ENCODE measurements at regions not wholly inside any gene's neighbourhood (a gene's known extent, or its start where the extent isn't known, plus 50 kb on each side); places are given as distances from the start of the nearest gene placed in this dataset.

DNA sequence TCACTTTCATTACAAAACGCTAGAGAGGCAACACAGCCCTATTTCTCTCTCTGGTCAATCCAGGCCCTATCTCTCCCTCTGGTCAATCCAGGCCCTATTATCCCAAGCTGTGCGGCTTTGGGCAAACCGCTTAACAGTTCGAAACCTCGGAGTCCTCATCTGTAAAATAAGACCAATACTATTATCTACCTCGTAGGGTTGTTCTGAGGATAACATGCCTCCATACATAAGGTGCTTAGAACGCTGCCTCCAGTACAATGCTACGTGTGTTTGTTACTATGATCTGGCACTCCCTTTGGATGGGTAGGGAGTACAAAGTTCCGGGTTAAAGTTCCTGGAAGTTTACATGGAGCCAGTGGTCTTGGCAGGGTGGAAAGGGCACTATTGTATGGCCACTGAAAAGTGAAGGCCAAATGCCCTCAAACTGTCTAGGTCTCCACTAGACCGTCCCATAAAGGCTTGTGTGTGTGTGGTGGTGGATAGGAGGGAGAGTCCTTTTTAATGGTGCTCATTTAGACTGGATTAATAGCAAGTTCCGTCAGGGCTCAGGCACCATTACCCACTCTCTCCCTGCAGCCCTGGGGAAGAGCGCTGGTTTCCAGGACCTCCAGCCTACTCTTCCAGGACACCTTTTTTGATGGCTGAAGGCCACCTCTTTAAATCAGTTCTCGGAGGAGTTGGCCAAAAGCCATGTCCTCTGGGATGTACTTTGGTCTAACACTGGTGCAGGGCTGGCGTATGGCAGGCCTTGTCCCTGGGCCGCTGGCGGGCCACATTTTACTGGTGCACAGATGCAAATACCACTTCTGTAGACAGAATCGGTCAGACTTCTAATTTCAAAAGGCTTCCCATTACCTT, 75.6 kb upstream of the BCOR start:
- peak in 1 of 2 donors; percentile 4 for DNase-seq (ENCODE audit: low spot score in 2 of 2)
- Histone ChIP-seq H3K27ac (peak overlapping the region; percentile 96), H3K4me3 (peak overlapping the region; percentile 58), H3K4me1 (peaks cover 44% of the 10 kb centered on the region), H3K9me3 (no peaks in the 10 kb centered on the region), H3K27me3 (no peaks in the 10 kb centered on the region), H3K36me3 (no peaks in the 10 kb centered on the region)
- TF ChIP-seq POLR2A (IDR thresholded peaks at IDR 0.05) (no peak), POLR2AphosphoS5 (IDR thresholded peaks at IDR 0.05) (no peak), EP300 (IDR thresholded peaks at IDR 0.05) (no peak)
- TF ChIP-seq, protein P1, sequence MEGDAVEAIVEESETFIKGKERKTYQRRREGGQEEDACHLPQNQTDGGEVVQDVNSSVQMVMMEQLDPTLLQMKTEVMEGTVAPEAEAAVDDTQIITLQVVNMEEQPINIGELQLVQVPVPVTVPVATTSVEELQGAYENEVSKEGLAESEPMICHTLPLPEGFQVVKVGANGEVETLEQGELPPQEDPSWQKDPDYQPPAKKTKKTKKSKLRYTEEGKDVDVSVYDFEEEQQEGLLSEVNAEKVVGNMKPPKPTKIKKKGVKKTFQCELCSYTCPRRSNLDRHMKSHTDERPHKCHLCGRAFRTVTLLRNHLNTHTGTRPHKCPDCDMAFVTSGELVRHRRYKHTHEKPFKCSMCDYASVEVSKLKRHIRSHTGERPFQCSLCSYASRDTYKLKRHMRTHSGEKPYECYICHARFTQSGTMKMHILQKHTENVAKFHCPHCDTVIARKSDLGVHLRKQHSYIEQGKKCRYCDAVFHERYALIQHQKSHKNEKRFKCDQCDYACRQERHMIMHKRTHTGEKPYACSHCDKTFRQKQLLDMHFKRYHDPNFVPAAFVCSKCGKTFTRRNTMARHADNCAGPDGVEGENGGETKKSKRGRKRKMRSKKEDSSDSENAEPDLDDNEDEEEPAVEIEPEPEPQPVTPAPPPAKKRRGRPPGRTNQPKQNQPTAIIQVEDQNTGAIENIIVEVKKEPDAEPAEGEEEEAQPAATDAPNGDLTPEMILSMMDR (IDR thresholded peaks at IDR 0.05), result no peak
- 48% methylated on average over 14 of the region's 17 CpGs for WGBS

DNA sequence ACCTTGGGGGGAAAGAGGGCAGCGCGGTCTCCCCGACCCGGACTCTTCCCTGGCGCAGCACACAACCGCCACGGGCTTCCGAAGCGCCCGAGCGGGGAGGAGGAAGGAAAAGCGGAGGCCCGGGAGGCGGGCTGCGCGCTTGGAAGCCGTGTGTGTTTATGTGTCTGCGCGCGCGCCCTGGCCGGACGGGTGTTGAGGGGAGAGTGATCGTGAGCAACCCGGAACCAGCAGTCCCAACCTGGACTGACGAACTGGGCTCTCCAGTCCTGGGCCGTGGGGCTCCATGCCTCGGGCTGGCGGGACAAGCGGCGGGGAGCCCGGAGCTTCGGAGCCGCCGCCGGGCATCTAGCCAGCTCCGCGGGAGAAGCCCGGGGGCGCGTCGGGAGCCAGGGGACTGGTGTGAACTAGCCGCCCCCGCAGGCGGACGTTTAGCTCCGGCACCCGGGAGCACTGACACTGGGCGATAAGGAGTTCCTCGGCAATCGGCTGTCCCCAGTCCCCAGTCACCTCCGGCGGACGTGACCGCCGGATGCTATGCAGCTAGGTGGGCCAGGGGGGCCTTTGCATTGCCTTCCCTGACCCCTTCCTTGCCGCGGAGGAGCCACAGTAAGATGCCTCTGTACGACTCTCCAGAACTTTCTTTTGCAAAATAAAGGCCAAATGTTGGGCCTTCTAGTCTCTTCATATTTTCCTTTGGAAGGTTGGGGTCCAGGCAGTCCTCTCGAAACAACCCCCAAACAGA, 74.8 kb upstream of the BCOR start:
- Histone ChIP-seq H3K27ac (peak overlapping the region; percentile 84), H3K4me1 (peaks cover 49% of the 10 kb centered on the region), H3K36me3 (no peaks in the 10 kb centered on the region), H3K27me3 (no peaks in the 10 kb centered on the region), H3K9me3 (no peaks in the 10 kb centered on the region), H3K4me3 (peak overlapping the region; percentile 51)
- DNase-seq (ENCODE audit: low spot score in 2 of 2), result peak in 1 of 2 donors; percentile 73
- WGBS, result 41% methylated on average over 6 of the region's 60 CpGs
- TF ChIP-seq POLR2A (IDR thresholded peaks at IDR 0.05) (peak in 1 of 2 donors; percentile 28), POLR2AphosphoS5 (IDR thresholded peaks at IDR 0.05) (no peak), EP300 (IDR thresholded peaks at IDR 0.05) (no peak)
- TF ChIP-seq, protein P1 (IDR thresholded peaks at IDR 0.05), result no peak

DNA sequence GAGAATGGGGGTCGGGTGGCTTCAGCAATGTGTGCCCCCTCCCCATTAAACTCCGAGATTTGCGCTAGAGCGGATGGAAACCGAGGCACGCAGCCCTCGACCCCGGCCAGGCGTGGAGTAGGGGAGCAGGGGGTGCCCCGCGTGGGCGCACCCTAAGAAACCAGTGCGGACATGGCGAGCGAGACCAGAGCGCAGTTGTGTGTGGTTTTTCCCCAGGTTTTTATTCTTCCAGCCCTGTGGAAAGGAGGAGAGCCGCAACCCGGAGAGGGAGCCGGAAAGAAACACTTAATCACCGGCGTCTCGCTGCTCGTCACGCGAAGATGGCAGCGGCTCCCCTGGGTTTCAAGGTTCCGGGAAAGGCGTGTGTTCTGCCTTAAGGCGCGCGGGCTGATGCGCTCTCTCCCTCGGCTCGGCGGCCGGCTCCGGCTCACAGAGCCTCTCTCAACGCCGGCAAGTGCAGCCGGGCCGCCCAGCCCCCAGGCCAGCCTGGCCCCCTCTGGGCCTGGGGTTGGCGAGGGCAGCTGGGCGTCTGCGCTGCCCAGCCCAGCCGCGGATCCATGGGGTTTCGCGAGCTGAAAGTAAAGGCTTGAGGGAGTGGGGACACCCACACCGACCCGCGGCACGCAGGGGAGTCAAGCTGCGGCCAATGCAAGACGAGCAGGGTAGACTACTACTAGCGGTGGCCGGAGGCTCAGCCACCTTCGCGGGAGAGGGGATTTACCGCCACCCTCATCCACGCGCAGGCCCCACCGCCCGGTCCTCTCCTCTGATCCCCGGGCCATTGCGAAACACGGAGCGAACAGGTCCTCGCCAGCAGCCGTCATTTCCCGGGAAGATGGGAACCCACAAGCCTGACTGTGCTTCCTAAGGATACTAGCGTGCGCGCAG, 74.0 kb upstream of the BCOR start:
- H3K36me3 ChIP-seq, result no peaks in the 10 kb centered on the region
- peaks cover 50% of the 10 kb centered on the region for H3K4me1 ChIP-seq
- no peak for TF ChIP-seq POLR2A (IDR thresholded peaks at IDR 0.05)
- TF ChIP-seq EP300 (IDR thresholded peaks at IDR 0.05), result no peak
- TF ChIP-seq, protein P1 (IDR thresholded peaks at IDR 0.05), result no peak
- TF ChIP-seq POLR2AphosphoS5 (IDR thresholded peaks at IDR 0.05), result no peak
- 2% methylated on average over 19 of the region's 73 CpGs for WGBS
- no peaks in the 10 kb centered on the region for H3K9me3 ChIP-seq
- no peaks in the 10 kb centered on the region for H3K27me3 ChIP-seq
- peak in 1 of 2 donors; percentile 78 for DNase-seq (ENCODE audit: low spot score in 2 of 2)
- H3K27ac ChIP-seq, result peak overlapping the region; percentile 84
- H3K4me3 ChIP-seq, result peak overlapping the region; percentile 51

DNA sequence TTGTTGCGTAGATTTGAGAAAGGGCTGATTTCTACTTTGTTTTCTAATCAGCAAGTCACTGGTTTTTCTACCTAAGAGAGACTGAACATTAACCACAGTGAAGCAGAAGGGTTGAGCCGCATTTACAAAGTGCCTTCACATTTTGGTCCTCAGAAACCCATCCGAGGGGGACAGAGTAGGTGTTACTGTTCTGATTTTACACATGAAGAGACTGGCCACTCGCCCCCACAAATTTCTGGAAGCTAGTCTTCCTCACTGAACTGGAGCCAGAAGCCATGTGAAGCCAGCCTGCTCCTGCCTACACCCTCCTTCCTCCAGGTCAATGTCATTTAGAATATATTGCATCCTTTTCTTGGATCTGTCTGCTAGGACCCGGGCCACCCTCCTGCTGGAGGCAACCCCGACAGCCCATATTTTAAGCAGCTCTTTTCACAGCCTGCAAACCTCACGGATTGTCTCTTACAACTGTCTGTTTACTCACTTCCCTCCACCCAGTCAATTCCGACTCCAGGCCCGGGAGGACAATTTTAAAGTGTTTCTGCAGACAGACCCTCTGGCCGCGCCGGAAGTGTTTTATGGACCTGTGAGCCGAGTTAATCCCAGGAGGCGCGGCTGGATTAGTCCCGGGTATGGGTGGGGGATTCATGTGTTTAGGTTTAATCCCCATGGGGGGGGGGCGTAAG, 73.2 kb upstream of the BCOR start:
- peaks cover 57% of the 10 kb centered on the region for H3K4me1 ChIP-seq
- no peaks in the 10 kb centered on the region for H3K36me3 ChIP-seq
- peak overlapping the region; percentile 51 for H3K4me3 ChIP-seq
- 14% methylated on average over 16 of the region's 17 CpGs for WGBS
- peak overlapping the region; percentile 84 for H3K27ac ChIP-seq
- no peak for DNase-seq (ENCODE audit: low spot score in 2 of 2)
- TF ChIP-seq EP300 (IDR thresholded peaks at IDR 0.05) (no peak), POLR2A (IDR thresholded peaks at IDR 0.05) (no peak), POLR2AphosphoS5 (IDR thresholded peaks at IDR 0.05) (no peak)
- TF ChIP-seq, protein P1 (IDR thresholded peaks at IDR 0.05), result no peak
- H3K27me3 ChIP-seq, result no peaks in the 10 kb centered on the region
- H3K9me3 ChIP-seq, result no peaks in the 10 kb centered on the region

All from suprapubic skin (tissue), 4 donors.